ENCODE measurements at regions not wholly inside any gene's neighbourhood (a gene's known extent, or its start where the extent isn't known, plus 50 kb on each side); places are given as distances from the start of the nearest gene placed in this dataset.
"Not testable (repeated sequence)": the region's sequence is repeated elsewhere in the genome, so short reads cannot be mapped to it uniquely, and the experiment has no call there.

DNA sequence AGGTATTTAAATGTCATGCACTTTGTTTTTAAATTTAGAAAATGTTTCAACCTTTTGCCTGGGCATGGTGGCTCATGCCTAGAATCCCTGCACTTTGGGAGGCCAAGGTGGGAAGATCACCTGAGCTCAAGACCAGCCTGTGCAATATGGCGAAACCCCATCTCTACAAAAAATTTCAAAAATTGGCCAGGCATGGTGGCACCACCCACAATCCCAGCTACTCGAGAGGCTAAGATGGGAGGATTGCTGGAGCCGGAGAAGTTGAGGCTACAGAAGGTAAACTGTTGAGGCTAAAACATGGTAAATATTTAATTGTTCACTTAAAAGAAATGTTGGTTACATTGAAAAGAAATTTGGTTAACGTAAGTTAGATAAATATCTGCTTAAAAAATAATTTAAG lies 108.4 kb upstream of the IGLL5 start:
- no peak for DNase-seq (ENCODE audit: low spot score)

DNA sequence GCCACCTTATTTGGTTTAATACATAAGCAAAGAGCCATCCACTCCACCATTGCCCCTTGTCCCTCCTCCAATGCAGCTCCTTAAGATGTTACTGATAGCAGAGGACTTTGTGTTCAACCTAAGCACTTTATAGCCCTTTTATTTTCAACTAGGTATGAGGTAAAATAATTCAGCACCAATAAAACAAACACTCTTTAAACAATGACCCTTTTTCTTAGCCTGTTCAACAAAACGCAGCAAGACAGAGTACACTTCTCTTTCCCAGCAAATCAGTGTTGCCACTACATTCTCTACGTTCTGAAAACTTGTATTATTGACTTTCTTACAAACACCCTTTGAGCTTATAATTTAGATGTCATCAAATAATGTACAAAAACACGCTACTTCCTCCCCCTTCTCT lies 104.0 kb upstream of the IGLL5 start:
- no peak for DNase-seq (ENCODE audit: low spot score)

DNA sequence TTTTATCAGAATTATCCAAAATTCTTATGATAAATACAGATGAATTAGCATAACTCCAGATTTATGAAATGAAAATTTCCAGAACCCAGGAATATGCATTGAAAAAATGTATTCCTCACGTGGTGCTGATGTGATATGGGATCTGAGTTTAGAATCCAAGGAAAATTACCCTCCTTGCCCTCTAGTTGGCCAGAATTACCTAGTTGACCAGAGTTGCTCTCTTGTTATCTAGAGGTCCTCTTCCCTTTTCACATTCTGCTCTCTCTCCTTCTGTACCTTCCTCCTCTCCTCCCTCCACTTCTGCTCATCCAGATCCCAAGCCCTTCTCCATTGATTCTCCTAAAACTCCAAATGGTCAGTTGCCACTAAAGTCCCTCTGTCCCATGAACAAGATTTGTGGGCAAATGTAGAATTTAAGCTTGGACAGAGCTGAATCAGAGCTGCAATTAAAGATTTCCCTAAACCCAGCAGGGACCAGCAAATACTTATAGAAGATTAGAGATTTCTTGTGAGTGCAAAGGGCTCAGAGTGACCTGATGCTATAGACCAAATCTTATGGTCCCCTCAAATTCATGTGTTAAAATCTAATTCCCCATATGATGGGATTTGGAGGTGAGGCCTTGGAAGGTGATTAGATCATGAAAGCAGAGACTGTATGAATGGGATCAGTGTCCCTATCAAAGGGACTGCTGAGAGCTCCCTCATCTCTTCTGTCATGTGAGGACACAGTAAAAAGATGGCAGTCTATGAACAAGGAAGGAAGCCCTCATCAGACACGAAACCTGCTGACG lies 103.2 kb upstream of the IGLL5 start:
- DNase-seq (ENCODE audit: low spot score) = no peak

DNA sequence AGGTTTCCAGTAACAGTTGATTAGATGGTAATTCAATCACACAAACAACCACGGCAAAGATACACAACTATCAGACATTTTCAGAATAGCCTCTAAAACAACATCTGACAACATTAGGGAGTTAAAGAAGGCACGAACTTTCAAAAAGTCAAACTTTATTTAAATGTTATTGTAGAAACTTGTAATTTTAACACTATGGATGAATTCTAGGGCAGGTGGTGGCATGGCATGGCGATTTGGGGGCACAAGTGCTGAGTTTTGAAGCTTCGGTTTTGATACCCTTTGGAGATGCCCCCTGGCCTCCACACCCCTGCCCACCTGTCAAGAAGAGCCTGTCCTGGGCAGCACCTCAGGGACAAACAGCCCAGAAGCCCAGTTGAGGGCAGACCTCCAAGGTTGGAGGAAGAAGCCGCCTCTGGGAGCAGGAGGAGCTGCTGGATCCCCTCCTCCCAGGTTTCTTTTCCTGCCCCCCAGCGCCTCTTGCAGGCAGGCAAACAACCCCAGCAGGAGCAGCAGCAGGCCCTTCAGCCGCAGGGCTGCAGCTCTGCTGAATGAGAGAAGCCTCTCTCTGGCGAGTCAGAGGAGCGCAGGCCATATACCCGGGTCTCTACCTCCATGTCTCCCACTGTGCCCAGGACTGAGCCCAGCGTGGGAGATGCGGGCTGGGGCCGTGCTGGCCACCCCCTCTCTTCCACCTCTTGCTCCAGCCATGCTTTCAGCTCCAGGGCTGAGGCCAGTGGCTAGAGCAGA lies 102.1 kb upstream of the IGLL5 start:
- DNase-seq (ENCODE audit: low spot score) = no peak

DNA sequence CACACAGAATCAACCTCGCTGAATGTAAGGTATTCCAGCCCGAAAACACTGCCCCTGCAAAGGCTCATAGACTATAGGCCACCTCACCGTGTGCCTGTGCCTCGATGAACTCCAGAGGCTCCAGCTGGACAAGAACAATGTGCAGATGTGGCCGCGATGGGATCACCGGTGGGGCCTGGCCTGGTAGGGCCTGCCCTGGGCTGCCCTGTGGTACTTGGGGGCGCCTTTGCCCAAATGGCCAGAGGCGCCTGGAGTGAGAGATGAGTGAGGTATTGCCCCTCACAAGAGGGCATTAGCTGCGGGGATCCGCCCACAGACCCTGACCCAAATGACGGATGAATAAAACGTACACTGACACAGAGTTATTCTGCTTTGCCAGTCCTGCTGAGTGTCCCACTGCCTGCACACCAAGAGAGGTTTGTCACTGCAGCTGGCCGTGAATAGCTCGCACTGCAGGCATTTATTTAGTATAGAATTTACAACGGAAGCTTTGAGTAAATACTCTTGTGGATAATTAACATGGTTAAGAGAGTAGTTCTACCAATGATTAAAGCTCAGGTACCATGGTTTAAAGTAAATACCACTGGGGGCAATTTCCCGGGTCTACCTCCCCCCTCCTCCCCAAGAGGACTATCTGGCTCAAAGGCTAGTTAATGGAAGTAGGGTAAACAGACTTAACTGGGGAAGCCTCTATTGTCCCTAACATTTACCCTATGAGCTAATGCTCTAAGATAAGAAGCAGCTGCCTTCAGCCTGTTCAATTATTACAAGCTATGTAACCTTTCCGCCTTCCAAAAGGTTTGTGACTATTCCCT lies 101.1 kb upstream of the IGLL5 start:
- DNase-seq (ENCODE audit: low spot score) = no peak

DNA sequence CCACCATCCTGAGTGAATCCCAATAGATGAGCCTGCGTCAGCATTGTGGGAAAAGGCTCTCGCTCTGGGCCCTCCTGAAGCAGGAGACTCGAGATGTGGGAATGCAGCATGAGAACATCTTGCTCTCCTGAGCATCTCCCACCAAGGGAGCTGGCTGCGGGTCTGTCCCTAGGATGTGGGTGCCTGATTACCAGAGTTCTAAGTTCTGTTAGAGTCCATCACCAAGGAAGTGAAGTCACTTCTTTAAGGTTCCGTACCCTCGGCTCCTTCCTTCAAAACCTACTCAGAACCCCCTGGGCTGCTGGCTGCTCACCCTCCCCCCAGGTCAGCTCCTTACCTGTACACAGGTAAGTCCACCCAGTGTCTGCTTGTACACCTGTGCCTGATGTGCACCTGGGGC lies 100.5 kb upstream of the IGLL5 start:
- DNase-seq (ENCODE audit: low spot score) = no peak

DNA sequence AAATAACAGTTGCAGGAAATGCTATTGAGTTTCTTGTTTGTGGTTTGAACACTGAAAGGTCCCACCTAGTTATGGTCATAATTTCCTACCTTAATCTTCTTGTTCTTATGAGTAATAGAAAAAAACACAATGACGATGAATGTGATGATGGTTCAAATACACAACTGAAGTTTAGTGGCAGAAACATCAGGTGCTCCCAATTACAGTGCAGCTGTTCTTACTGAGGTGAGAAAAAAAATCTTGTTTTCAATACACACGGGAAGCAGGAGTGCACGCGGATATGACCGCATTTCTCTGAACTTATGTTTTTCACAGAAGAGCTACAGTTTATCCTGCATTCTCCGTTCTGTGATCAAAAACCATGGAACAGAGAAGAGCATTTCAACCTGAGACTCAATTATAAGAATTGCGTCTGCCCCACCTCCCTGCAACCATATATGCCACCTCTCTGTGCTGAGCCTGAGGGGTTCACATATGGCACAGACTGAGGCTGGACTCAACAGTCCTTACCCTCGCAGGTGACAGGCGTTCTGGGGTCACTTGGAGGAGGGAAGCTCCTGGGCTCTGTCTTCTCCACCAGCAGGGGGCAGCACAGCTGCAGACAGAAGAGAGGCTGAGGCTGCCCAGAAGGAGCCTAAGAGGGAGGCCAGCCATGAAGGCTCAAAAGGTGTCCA lies 99.7 kb upstream of the IGLL5 start:
- DNase-seq (ENCODE audit: low spot score) = peak; percentile 71

DNA sequence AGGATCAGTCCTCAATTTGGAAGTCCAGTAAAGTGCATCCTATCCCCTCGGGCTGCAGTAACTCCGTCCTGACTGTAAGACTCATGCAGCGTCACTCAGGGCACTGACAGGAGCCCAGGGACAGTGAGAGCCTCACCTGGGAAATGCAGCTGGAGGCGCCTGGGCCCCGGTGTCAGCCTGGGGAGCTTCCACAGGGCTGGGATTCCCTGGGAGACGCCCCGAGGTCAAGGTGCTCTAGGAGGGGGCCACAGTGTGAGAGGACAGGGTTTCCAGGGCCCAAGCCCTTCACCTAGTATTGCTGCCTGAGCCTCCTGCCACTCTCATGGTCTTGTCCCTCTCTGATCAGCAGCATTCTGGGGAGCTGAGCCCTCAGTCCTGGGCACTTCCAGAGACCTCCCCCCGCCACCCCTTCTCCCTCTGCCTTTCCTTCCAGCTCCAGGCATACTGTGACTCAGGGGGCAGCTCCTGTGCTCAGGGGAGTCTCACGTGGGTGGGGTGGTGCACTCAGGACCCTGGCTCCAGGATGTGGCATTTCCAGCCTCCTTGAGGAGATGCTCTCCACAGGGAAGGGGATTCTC lies 99.1 kb upstream of the IGLL5 start:
- DNase-seq (ENCODE audit: low spot score) = no peak

DNA sequence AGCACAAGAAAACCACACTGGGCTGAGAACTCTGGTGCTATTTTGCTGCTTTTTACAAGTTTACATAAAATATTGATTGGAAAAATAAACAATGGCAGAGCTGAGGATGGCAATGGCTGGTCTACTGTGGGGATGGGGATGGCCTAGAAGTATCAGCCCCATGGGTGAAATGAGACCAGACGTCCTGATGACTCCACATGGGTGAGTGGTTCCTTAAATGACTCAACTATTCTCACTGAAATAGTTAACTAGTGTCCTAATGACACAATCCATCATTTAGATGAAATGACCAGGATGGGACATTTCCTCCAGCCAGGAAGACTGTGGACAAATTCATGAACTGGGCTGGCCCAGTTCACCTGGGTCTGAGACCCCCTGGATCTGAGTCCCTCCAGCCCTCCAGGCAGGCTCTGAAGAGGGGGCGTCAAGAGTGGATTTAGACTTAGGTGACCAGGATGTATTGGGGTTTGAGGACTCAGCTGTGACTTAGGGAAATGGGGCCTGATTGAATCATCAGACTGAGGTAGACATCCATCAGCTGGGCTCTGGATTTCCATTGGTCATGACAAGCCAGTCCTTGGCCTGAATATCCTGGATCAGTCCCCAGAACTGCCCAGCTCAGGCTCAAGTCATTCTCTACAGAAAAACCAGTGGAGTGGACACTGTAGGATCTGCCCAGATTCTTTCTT lies 98.2 kb upstream of the IGLL5 start:
- no peak for DNase-seq (ENCODE audit: low spot score)

DNA sequence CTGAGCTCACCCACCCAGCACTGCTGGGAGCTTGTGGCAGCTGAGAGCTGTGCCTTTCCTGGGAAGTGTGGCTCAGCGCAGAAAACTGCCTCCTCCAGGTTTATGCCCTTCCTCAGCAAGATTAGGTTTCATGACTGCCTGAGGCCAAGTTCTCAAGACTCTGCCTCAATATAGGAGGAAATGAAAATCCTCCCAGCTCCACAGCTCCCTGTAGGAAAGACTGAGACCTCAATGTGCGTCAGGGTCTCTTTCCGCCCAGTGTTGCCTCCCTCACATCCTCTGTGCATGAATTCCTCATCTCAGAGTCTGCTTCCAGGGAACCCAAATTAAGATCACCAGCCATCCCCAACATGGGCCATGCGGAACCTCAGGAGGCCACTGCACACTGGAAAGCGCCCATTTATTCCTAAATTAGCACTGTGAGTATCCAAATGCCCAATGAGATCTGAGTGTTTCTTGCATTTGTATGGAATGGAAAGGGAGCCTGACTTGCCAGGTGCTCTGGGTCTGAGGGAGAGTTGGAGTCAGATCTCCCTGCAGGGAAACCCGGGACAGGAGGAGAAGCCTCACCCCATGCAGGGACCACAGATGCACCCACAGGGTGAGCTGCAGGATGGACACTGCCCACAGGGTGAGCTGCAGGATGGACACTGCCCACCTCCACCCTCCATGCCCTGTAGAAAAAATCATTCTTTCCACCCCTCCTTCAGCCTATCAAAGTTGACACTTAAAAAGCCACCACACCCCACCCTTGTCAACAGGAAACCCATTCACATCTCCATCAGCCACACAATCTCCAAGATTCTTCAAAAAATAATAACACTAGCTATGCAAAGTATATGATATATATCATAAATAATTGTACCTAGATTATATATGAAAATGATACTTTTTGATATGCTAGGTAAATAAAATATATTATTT lies 97.4 kb upstream of the IGLL5 start:
- no peak for DNase-seq (ENCODE audit: low spot score)

DNA sequence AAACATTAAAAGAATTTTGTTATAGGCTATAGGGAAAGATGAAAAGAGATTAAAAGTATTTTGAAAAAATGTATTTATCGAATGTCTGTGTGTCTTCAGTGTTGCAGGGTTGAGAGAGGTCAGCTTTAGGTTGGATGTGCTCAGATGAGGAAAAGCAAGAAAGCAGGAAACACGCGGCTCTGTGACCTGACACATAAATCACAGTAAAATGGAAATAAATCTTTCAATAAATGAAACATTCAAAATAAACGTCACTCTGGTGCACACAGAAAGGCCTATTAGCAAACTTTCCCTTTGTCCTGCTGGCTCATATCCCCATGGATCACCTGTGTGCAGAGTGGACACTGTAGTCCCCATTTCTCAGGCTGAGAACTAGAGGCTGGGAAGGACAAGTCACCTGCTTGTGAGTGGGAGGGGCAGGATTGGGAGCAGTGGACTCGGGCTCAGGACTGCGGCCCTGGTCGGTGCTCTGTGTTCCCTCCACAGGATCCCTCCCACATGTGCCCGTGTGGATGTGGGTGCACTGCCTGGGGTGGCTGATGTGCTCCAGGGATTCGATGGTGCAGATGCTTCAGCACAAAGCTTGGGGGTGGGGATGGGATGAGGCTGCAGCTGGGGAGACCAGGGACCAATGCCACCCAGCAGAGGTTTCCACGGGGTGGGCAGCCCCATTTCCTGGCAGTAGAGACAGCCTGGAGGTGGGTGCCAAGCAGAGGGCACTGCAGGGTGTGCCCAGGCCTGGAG lies 96.0 kb upstream of the IGLL5 start:
- DNase-seq (ENCODE audit: low spot score) = no peak

DNA sequence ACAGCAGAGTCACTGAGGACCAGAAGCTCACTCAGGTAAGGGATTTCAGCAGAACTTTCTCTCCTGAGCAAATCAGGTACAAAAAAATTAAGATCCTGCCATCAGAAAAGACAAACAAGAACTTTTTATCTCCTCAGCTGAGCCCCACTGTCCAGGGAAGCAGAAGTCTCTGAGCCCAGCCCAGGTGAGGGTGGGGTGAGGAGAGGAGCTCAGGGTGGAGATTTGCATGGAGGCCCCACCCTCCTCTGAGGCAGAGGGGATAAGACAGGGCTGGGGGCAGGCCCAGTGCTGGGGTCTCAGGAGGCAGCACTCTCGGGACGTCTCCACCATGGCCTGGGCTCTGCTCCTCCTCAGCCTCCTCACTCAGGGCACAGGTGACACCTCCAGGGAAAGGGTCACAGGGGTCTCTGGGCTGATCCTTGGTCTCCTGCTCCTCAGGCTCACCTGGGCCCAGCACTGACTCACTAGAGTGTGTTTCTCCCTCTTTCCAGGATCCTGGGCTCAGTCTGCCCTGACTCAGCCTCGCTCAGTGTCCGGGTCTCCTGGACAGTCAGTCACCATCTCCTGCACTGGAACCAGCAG lies 95.3 kb upstream of the IGLL5 start:
- DNase-seq (ENCODE audit: low spot score) = not testable (repeated sequence)

DNA sequence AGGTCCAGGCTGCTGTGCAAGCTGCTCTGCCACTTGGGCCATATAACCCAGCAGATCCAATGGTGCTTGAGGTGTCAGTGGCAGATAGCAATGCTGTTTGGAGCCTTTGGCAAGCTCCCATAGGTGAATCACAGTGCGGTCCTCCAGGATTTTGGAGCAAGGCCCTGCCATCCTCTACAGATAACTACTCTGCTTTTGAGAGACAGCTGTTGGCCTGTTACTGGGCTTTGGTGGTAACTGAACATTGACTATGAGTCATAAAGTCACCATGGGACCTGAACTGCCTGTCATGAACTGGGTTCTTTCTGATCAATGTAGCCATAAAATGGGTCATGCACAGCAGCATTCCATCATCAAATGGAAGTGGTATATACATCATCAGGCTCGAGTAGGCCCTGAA lies 92.0 kb upstream of the IGLL5 start:
- not testable (repeated sequence) for DNase-seq (ENCODE audit: low spot score)

DNA sequence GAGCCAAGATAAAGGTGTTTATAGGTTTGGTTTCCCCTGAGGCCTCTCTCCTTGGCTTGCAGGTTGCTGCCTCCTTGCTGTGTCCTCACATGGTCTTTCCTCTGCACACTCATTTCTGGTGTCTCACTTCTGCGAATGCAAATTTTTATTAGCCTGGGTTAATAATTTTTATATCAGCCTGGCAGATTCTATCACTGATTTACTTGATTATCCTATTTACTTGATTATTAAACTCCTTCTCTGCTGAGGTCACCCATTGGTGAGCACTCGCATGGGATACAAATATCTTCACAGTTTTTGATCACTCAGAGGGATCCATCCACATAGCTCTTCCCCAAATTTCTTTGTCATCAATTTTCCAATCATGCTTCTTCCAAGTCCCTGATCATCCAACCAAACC lies 90.9 kb upstream of the IGLL5 start:
- no peak for DNase-seq (ENCODE audit: low spot score)

DNA sequence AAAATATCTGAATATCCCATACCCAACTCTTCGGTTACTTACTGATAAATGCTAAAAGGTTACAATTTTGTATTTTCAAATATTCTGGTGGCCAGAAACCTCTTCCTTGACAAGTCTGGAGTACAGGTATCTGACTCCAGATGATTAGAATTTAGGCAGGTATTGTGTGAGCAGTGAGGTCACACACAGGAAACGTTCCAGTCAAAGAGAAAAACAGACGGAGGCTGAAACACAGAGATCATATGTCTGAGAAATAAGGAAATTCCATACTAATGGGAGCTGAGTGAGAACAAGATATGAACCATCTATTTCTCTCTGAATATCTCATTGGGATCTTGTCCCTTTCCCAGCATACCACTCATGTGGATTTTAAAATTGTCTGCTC lies 89.4 kb upstream of the IGLL5 start:
- DNase-seq (ENCODE audit: low spot score) = no peak

DNA sequence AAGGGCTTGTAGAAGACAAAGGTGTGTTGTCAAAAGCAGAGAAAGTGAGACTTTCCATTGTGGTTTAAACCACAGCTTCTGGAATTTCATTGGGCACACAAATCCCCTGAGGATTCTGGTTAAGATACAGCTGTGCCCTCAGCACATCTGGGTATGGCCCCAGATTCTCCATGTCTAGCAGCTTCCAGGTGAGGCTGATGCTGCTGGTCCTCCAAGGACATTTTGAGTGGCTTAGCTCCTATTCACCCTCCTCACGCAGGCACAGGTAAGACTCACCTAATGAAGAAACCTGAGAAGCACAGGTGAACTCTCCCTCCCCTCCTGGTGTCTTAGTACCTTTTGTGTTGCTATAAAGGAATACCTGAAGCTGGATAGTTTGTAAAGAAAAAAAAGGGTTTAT lies 88.9 kb upstream of the IGLL5 start:
- DNase-seq (ENCODE audit: low spot score) = no peak

DNA sequence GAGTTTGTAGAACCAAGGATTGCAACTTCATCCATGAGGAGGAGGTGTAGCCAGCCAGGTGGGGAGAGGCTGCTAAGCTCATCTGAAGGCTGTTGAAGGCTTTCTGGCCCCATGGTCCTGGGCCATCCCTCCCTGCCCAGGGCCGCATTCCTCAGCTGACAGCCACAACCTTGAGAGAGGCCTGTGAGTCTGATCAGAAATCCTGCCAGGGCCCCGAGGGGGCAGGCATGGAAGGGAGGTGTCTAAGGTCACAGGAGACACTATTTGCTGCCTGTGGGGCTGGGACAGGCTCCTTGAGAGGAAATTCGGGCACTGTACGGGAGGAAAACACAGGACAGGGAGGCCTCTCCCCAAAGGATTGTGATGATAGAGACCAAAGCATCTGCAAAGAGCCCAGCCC lies 88.1 kb upstream of the IGLL5 start:
- DNase-seq (ENCODE audit: low spot score) = no peak

DNA sequence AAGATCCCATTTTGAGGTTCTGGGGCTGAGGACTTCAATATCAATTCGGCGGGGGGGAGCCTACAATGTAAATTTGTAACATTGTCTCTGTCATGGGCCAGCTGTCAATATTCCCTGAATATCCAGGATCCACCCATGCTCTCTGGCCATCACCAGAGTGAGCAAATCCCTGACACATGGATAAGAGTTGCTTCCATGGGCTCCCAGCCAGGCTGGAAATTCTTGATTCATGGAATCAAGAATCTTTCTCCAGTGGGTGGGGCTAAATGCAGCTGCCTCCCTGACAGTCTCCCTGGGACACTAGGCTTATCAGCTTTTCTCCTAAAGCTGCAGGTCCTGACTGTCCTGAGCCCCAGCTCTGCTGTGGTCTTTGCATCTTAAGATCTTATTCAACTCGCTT lies 86.9 kb upstream of the IGLL5 start:
- no peak for DNase-seq (ENCODE audit: low spot score)

DNA sequence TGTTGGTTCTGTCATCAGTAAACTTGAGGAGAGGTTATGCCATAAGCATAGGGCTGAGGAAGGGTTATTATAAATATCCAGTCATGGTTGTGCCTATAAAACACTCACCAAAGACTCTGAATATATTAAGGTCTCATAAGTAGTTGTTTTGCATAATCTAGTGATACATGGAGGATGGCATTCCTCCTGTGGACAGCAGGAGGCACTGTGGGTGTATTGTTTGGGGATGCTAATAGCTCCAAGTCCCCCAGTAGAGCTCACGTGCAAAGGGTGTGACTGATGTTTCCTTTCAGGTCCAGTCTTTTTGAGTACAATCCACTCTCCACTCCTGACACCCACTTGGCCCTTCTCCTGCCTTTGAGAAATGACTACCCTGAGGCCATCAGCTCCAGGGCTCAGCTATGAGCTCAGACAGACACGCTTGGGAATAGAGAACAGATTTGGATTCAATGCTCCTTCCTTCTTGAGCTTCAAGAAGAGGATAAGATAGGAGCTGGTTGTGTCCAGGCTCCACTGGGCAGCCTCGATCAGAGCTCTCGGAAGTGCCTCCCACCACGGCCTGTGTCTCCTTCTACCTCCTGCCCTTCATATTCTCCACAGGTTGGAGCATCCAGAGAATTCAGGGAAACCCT lies 85.2 kb upstream of the IGLL5 start:
- peak; percentile 30 for DNase-seq (ENCODE audit: low spot score)
